ENCODE measurements at regions not wholly inside any gene's neighbourhood (a gene's known extent, or its start where the extent isn't known, plus 50 kb on each side); places are given as distances from the start of the nearest gene placed in this dataset.

- intact Hi-C loops (cut with micrococcal nuclease; ENCODE audit: unreplicated experiment) (no loop called here), in situ Hi-C loops (cut with HindIII; ENCODE audit: extremely low pct_ligation_motif_present, low pct_unique_long_range_greater_than_20kb) (no loop called here)
- Histone ChIP-seq H3K4me3 (replicated peaks in 1 of 3; ENCODE audit: insufficient read depth in 1 of 3, low read depth in 2 of 3, low read length in 3 of 3) (no peak overlapping the region), H3K9me3 (ENCODE audit: low read length) (peaks cover 10% of the 10 kb centered on the region), H4K20me1 (ENCODE audit: insufficient read depth, low read length) (no peaks in the 10 kb centered on the region), H3K79me2 (ENCODE audit: insufficient read depth, low read length) (no peaks in the 10 kb centered on the region), H3K4me1 (ENCODE audit: insufficient read depth, low read length) (no peaks in the 10 kb centered on the region), H3K9ac (ENCODE audit: insufficient read depth, low read depth, low read length) (no peak overlapping the region), H3K27me3 (ENCODE audit: control insufficient read depth in 1 of 2, insufficient read depth in 2 of 2, low read length in 2 of 2) (0 out of 5 replicates have a peak, but pooled peaks cover 0 to 3% of the 10 kb centered on the region in 2 experiments), H3K4me2 (ENCODE audit: low read depth, low read length) (no peak overlapping the region), H2AFZ (ENCODE audit: low read length) (no peak overlapping the region), H3K36me3 (replicated peaks in 1 of 2; ENCODE audit: control insufficient read depth in 1 of 2, insufficient read depth in 2 of 2, low read length in 2 of 2) (no peaks in the 10 kb centered on the region), H3K27ac (ENCODE audit: extremely low read length, insufficient read depth, low read length) (no peak overlapping the region)
- DNase-seq (ENCODE audit: low spot score): no peak
- CTCF ChIA-PET (ENCODE audit: low intra/inter-chr PET ratio, low total read pairs): interaction anchor here (1.9 kb wide), 1 partner anchor 207 kb away, joined by 6 read pairs; no protein-coding TSS in a partner anchor
- FAIRE-seq: no peak
- POLR2A ChIA-PET: no interaction called here
- no peak for ATAC-seq
- TF ChIP-seq ZBTB3 (CRISPR knock-in tag; IDR thresholded peaks at IDR 0.05; ENCODE audit: borderline replicate concordance, low read depth): no peak
- TF ChIP-seq ZNF652 (CRISPR knock-in tag; IDR thresholded peaks at IDR 0.05; ENCODE audit: borderline replicate concordance, low read depth): no peak
- no peak for TF ChIP-seq ZSCAN25 (CRISPR knock-in tag; IDR thresholded peaks at IDR 0.05)
- TF ChIP-seq ZNF558 (CRISPR knock-in tag; IDR thresholded peaks at IDR 0.05; ENCODE audit: borderline replicate concordance): no peak
- no peak for TF ChIP-seq THAP7 (CRISPR knock-in tag; IDR thresholded peaks at IDR 0.05)
- no peak for TF ChIP-seq PAWR (CRISPR knock-in tag; IDR thresholded peaks at IDR 0.05; ENCODE audit: borderline replicate concordance)
- no peak for TF ChIP-seq ZFY (CRISPR knock-in tag; IDR thresholded peaks at IDR 0.05)
- TF ChIP-seq ATF5 (CRISPR knock-in tag; IDR thresholded peaks at IDR 0.05; ENCODE audit: low read depth): no peak
- no peak for TF ChIP-seq ZSCAN29 (CRISPR knock-in tag; conservative IDR thresholded peaks at IDR 0.05)
- TF ChIP-seq KMT2A (CRISPR knock-in tag; IDR thresholded peaks at IDR 0.05): no peak
- no peak for TF ChIP-seq HIC2 (CRISPR knock-in tag; IDR thresholded peaks at IDR 0.05; ENCODE audit: low read depth)
- no peak for TF ChIP-seq SKI (IDR thresholded peaks at IDR 0.05; ENCODE audit: partially characterized antibody)
- TF ChIP-seq ZNF512 (CRISPR knock-in tag; IDR thresholded peaks at IDR 0.05): no peak
- TF ChIP-seq FOXK1 (CRISPR knock-in tag; IDR thresholded peaks at IDR 0.05; ENCODE audit: borderline replicate concordance, low read depth): no peak
- no peak for TF ChIP-seq ZNF615 (CRISPR knock-in tag; IDR thresholded peaks at IDR 0.05; ENCODE audit: borderline replicate concordance)
- TF ChIP-seq CREB3 (CRISPR knock-in tag; IDR thresholded peaks at IDR 0.05): no peak
- no peak for TF ChIP-seq MTERF4 (CRISPR knock-in tag; IDR thresholded peaks at IDR 0.05)
- TF ChIP-seq ZNF766 (CRISPR knock-in tag; IDR thresholded peaks at IDR 0.05; ENCODE audit: borderline replicate concordance): no peak
- no TSS peak for BruUV-seq (replicated peaks)
- WGBS (ENCODE audit: low lambda C conversion rate): 0% methylated on average over 1 of the region's 1 CpG
These were observed 196.7 kb upstream of the MKI67 start for GRCh38 chr10:128322950-128323349.

Data from HepG2 (cell line).